ENCODE measurements at regions not wholly inside any gene's neighbourhood (a gene's known extent, or its start where the extent isn't known, plus 50 kb on each side); places are given as distances from the start of the nearest gene placed in this dataset.

- no peak for TF ChIP-seq REST (IDR thresholded peaks at IDR 0.05; ENCODE audit: low read depth)
- TF ChIP-seq ATF3 (IDR thresholded peaks at IDR 0.05) = no peak
- TF ChIP-seq CTCF (IDR thresholded peaks at IDR 0.05 in 2 of 3, conservative IDR thresholded peaks at IDR 0.05 in 1 of 3; ENCODE audit: borderline replicate concordance in 1 of 3, insufficient read depth in 1 of 3, low read depth in 2 of 3, low read length in 2 of 3) = no peak
- TF ChIP-seq RAD21 (IDR thresholded peaks at IDR 0.05; ENCODE audit: low read depth) = no peak
- TF ChIP-seq FOSL1 (IDR thresholded peaks at IDR 0.05; ENCODE audit: low read depth) = no peak
- TF ChIP-seq MAX (IDR thresholded peaks at IDR 0.05) = no peak
- no peak for TF ChIP-seq POLR2A (IDR thresholded peaks at IDR 0.05; ENCODE audit: borderline replicate concordance, extremely low read depth, insufficient read depth, insufficient read length)
- TF ChIP-seq POLR2AphosphoS5 (IDR thresholded peaks at IDR 0.05; ENCODE audit: low read depth, low read length) = no peak
- TF ChIP-seq CEBPB (IDR thresholded peaks at IDR 0.05; ENCODE audit: low read depth) = no peak
- no peak for TF ChIP-seq EGR1 (IDR thresholded peaks at IDR 0.05; ENCODE audit: low read depth)
- TF ChIP-seq YY1 (IDR thresholded peaks at IDR 0.05; ENCODE audit: extremely low read depth, insufficient replicate concordance, low read depth, low read length) = no peak
- TF ChIP-seq ZFX (IDR thresholded peaks at IDR 0.05) = no peak
- TF ChIP-seq CBX3 (IDR thresholded peaks at IDR 0.05; ENCODE audit: low read depth) = no peak
- no peak for TF ChIP-seq EZH2 (IDR thresholded peaks at IDR 0.05)
These were observed 413.1 kb upstream of the VSTM2A start for GRCh38 chr7:54129035-54129434.

All from HCT116 (cell line).